OCI-LY7 (cell line): ENCODE measurements at regions not wholly inside any gene's neighbourhood (a gene's known extent, or its start where the extent isn't known, plus 50 kb on each side); places are given as distances from the start of the nearest gene placed in this dataset.

Experiments used
- BruUV-seq: library from RNA; stranded (reverse); fragments of 400-500 nt; replicated peaks from 2 replicates; lab custom pipeline; 2021; lab: Mats Ljungman, UMichigan
- CTCF ChIA-PET: fragments of 300-600 bp; sonication (Branson Sonifier 250); formaldehyde crosslinking; loops from one replicate; lab custom pipeline; 2022; ENCODE audit warnings: antibody characterized with exemption; ENCODE audit not compliant: unreplicated experiment; lab: Charles Lee
- POLR2A ChIA-PET: fragments of 300-600 bp; sonication (Branson Sonifier 250); formaldehyde crosslinking; loops from one replicate; lab custom pipeline; 2022; ENCODE audit warnings: antibody characterized with exemption; lab: Charles Lee
- DNase-seq: peaks from one replicate; pipeline ENCODE4 v3.0.0-alpha.2; 2015; ENCODE audit warnings: low spot score
- H2AFZ ChIP-seq: fragments of 200-600 bp; sonication (generic), shearing (Covaris generic); 2 replicates; pipeline ENCODE4 v1.6.1; 2014; ENCODE audit warnings: mild to moderate bottlenecking, antibody characterized with exemption, low read length, moderate library complexity
- H3K27ac ChIP-seq: fragments of 200-600 bp; sonication (generic); 2 replicates; pipeline ENCODE4 v1.5.1; 2014; ENCODE audit warnings: mixed run types, low read depth, mild to moderate bottlenecking, moderate library complexity, low read length, inconsistent platforms; ENCODE audit not compliant: poor library complexity, severe bottlenecking
- H3K36me3 ChIP-seq: fragments of 200-600 bp; sonication (generic); 2 replicates; pipeline ENCODE4 v1.6.1; 2014; ENCODE audit warnings: mild to moderate bottlenecking, antibody characterized with exemption, low read length, moderate library complexity, mixed read lengths; ENCODE audit not compliant: insufficient read depth
- H3K4me1 ChIP-seq: fragments of 200-600 bp; sonication (generic); 2 replicates; pipeline ENCODE4 v1.5.1; 2014; ENCODE audit warnings: mild to moderate bottlenecking, low read length; ENCODE audit not compliant: insufficient read depth, poor library complexity, severe bottlenecking
- H3K4me2 ChIP-seq: fragments of 200-600 bp; sonication (generic); 2 replicates; pipeline ENCODE4 v1.6.1; 2014; ENCODE audit warnings: mild to moderate bottlenecking, low read length
- H3K4me3 ChIP-seq: fragments of 200-600 bp; sonication (generic); 2 replicates; pipeline ENCODE4 v1.5.1; 2014; ENCODE audit warnings: mild to moderate bottlenecking, low read depth, low read length; ENCODE audit not compliant: poor library complexity, severe bottlenecking
- H3K79me2 ChIP-seq: fragments of 200-600 bp; sonication (generic); 2 replicates; pipeline ENCODE4 v1.6.1; 2016; ENCODE audit warnings: low read depth, mild to moderate bottlenecking, low read length, moderate library complexity, mixed read lengths; ENCODE audit not compliant: insufficient read depth
- H3K9me2 ChIP-seq: fragments of 200-600 bp; sonication (generic); 2 replicates; pipeline ENCODE4 v1.6.1; 2016; ENCODE audit warnings: mild to moderate bottlenecking, low read length, mixed read lengths; ENCODE audit not compliant: insufficient read depth
- H3K9me3 ChIP-seq: fragments of 200-600 bp; sonication (generic); 2 replicates; pipeline ENCODE4 v1.6.1; 2014; ENCODE audit warnings: mild to moderate bottlenecking, mixed run types, low read length, mixed read lengths
- H4K20me1 ChIP-seq: fragments of 200-600 bp; sonication (generic); 2 replicates; pipeline ENCODE4 v1.6.1; 2014; ENCODE audit warnings: mild to moderate bottlenecking, antibody characterized with exemption, low read length, moderate library complexity, mixed read lengths; ENCODE audit not compliant: insufficient read depth
- CTCF ChIP-seq: fragments of 200-600 bp; sonication (generic); conservative IDR thresholded peaks from 2 replicates; pipeline ENCODE4 v1.5.1; 2014; ENCODE audit warnings: mild to moderate bottlenecking, antibody characterized with exemption, low read length, moderate library complexity, mixed read lengths
- EZH2phosphoT487 ChIP-seq: fragments of 200-600 bp; sonication (generic); IDR thresholded peaks from 2 replicates; pipeline ENCODE4 v1.6.1; 2018; ENCODE audit warnings: low read depth, borderline replicate concordance, mild to moderate bottlenecking, mixed run types, antibody characterized with exemption, low read length, moderate library complexity, mixed read lengths
- intact Hi-C: fragments of 100-400 bp; cut with micrococcal nuclease; formaldehyde crosslinking; loops from one replicate; pipeline ENCODE4 v1.10.0; 2022; ENCODE audit not compliant: unreplicated experiment

GRCh38 chr6:140077827-140078560, 703.5 kb upstream of the CITED2 start:
- intact Hi-C loops: no loop called here
- BruUV-seq: no TSS peak
- no peak overlapping the region for H2AFZ ChIP-seq
- H3K4me2 ChIP-seq: no peak overlapping the region
- H3K4me1 ChIP-seq: no peaks in the 10 kb centered on the region
- no peak for DNase-seq
- H3K9me3 ChIP-seq: no peaks in the 10 kb centered on the region
- ChIA-PET CTCF (no interaction called here), POLR2A (interaction anchor here (1.0 kb wide), 1 partner anchor 156 kb away, joined by 3 read pairs; no protein-coding TSS in a partner anchor)
- H3K79me2 ChIP-seq: no peaks in the 10 kb centered on the region
- no peaks in the 10 kb centered on the region for H3K36me3 ChIP-seq
- H3K27ac ChIP-seq: no peak overlapping the region
- no peak overlapping the region for H3K4me3 ChIP-seq
- TF ChIP-seq CTCF (no peak), EZH2phosphoT487 (no peak)
- no peaks in the 10 kb centered on the region for H3K9me2 ChIP-seq
- no peaks in the 10 kb centered on the region for H4K20me1 ChIP-seq

GRCh38 chr6:140076105-140076504, 701.7 kb upstream of the CITED2 start:
- no peaks in the 10 kb centered on the region for H3K36me3 ChIP-seq
- no peak for TF ChIP-seq EZH2phosphoT487
- TF ChIP-seq CTCF: no peak
- no peaks in the 10 kb centered on the region for H4K20me1 ChIP-seq
- intact Hi-C loops: loop anchor here (1.0 kb wide), 1 partner anchor 22 kb away; no protein-coding TSS in a partner anchor
- ChIA-PET POLR2A (interaction anchor here (1.3 kb wide), 1 partner anchor 12 kb away, joined by 3 read pairs; no protein-coding TSS in a partner anchor), CTCF (no interaction called here)
- no peak for DNase-seq
- H3K27ac ChIP-seq: no peak overlapping the region
- H3K9me3 ChIP-seq: no peaks in the 10 kb centered on the region
- no peak overlapping the region for H3K4me2 ChIP-seq
- no peak overlapping the region for H3K4me3 ChIP-seq
- H2AFZ ChIP-seq: no peak overlapping the region
- BruUV-seq: no TSS peak
- H3K9me2 ChIP-seq: no peaks in the 10 kb centered on the region
- no peaks in the 10 kb centered on the region for H3K79me2 ChIP-seq
- no peaks in the 10 kb centered on the region for H3K4me1 ChIP-seq

GRCh38 chr6:140073456-140073855, 699.0 kb upstream of the CITED2 start:
- Histone ChIP-seq H3K4me3 (no peak overlapping the region), H3K79me2 (no peaks in the 10 kb centered on the region), H3K36me3 (no peaks in the 10 kb centered on the region), H3K4me2 (no peak overlapping the region), H2AFZ (no peak overlapping the region), H3K4me1 (no peaks in the 10 kb centered on the region), H3K9me2 (no peaks in the 10 kb centered on the region), H3K27ac (no peak overlapping the region), H3K9me3 (no peaks in the 10 kb centered on the region), H4K20me1 (no peaks in the 10 kb centered on the region)
- no TSS peak for BruUV-seq
- no peak for TF ChIP-seq EZH2phosphoT487
- no peak for DNase-seq
- ChIA-PET POLR2A (no interaction called here), CTCF (no interaction called here)
- intact Hi-C loops: no loop called here
